HL-60 (cell line): ENCODE measurements at regions not wholly inside any gene's neighbourhood (a gene's known extent, or its start where the extent isn't known, plus 50 kb on each side); places are given as distances from the start of the nearest gene placed in this dataset.

Experiments used
- GABPA ChIP-seq: IDR thresholded peaks from 2 replicates; pipeline ENCODE4 v1.6.1; 2012; ENCODE audit warnings: low read depth
- POLR2AphosphoS5 ChIP-seq: IDR thresholded peaks from 2 replicates; pipeline ENCODE4 v1.6.1; 2012; ENCODE audit warnings: low read depth
- SPI1 ChIP-seq: IDR thresholded peaks from 2 replicates; pipeline ENCODE4 v1.6.1; 2012; ENCODE audit warnings: low read depth, mild to moderate bottlenecking, borderline replicate concordance
- TF ChIP-seq, protein P1 (sequence below): IDR thresholded peaks from 2 replicates; pipeline ENCODE4 v1.6.1; 2012; ENCODE audit warnings: low read depth; ENCODE audit not compliant: insufficient replicate concordance
- TF ChIP-seq, protein P2 (sequence below): IDR thresholded peaks from one replicate; pipeline ENCODE4 v1.5.1; 2011; ENCODE audit warnings: low read length, control low read depth, inconsistent platforms; ENCODE audit not compliant: insufficient read depth

DNA sequence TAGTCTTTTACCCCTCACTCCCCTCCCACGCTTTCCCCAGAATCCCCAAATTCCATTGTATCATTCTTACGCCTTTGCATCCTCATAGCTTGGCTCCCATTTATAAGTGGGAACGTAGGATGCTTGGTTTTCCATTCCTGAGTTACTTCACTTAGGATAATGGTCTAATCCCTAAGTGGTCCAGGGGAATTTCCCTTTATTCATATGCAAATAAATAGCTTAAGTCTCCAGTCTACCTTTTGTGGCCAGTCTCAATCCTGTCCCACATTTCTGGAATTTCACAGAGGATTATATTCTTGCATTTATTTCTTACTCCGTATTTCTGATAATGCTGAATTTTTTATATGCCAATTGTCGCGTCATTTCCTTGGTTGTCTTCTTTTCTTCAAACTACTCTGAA lies 245.6 kb upstream of the DAB2 start:
- TF ChIP-seq POLR2AphosphoS5 (no peak), SPI1 (no peak), GABPA (no peak)
- TF ChIP-seq, protein P1, sequence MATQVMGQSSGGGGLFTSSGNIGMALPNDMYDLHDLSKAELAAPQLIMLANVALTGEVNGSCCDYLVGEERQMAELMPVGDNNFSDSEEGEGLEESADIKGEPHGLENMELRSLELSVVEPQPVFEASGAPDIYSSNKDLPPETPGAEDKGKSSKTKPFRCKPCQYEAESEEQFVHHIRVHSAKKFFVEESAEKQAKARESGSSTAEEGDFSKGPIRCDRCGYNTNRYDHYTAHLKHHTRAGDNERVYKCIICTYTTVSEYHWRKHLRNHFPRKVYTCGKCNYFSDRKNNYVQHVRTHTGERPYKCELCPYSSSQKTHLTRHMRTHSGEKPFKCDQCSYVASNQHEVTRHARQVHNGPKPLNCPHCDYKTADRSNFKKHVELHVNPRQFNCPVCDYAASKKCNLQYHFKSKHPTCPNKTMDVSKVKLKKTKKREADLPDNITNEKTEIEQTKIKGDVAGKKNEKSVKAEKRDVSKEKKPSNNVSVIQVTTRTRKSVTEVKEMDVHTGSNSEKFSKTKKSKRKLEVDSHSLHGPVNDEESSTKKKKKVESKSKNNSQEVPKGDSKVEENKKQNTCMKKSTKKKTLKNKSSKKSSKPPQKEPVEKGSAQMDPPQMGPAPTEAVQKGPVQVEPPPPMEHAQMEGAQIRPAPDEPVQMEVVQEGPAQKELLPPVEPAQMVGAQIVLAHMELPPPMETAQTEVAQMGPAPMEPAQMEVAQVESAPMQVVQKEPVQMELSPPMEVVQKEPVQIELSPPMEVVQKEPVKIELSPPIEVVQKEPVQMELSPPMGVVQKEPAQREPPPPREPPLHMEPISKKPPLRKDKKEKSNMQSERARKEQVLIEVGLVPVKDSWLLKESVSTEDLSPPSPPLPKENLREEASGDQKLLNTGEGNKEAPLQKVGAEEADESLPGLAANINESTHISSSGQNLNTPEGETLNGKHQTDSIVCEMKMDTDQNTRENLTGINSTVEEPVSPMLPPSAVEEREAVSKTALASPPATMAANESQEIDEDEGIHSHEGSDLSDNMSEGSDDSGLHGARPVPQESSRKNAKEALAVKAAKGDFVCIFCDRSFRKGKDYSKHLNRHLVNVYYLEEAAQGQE = no peak
- TF ChIP-seq, protein P2, sequence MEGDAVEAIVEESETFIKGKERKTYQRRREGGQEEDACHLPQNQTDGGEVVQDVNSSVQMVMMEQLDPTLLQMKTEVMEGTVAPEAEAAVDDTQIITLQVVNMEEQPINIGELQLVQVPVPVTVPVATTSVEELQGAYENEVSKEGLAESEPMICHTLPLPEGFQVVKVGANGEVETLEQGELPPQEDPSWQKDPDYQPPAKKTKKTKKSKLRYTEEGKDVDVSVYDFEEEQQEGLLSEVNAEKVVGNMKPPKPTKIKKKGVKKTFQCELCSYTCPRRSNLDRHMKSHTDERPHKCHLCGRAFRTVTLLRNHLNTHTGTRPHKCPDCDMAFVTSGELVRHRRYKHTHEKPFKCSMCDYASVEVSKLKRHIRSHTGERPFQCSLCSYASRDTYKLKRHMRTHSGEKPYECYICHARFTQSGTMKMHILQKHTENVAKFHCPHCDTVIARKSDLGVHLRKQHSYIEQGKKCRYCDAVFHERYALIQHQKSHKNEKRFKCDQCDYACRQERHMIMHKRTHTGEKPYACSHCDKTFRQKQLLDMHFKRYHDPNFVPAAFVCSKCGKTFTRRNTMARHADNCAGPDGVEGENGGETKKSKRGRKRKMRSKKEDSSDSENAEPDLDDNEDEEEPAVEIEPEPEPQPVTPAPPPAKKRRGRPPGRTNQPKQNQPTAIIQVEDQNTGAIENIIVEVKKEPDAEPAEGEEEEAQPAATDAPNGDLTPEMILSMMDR = no peak
